B cell (primary cell): ENCODE measurements at regions not wholly inside any gene's neighbourhood (a gene's known extent, or its start where the extent isn't known, plus 50 kb on each side); places are given as distances from the start of the nearest gene placed in this dataset.

Source experiments
- EZH2 ChIP-seq: IDR thresholded peaks from 2 replicates; pipeline ENCODE4 v1.6.1; 2012; ENCODE audit warnings: borderline replicate concordance, low read depth, mild to moderate bottlenecking, moderate library complexity, low read length; ENCODE audit not compliant: insufficient read depth, poor library complexity, severe bottlenecking
- TF ChIP-seq, protein P1 (sequence below): fragments of 200-600 bp; IDR thresholded peaks from one replicate; pipeline ENCODE4 v1.8.0; 2022; ENCODE audit warnings: antibody characterized with exemption, mild to moderate bottlenecking

DNA sequence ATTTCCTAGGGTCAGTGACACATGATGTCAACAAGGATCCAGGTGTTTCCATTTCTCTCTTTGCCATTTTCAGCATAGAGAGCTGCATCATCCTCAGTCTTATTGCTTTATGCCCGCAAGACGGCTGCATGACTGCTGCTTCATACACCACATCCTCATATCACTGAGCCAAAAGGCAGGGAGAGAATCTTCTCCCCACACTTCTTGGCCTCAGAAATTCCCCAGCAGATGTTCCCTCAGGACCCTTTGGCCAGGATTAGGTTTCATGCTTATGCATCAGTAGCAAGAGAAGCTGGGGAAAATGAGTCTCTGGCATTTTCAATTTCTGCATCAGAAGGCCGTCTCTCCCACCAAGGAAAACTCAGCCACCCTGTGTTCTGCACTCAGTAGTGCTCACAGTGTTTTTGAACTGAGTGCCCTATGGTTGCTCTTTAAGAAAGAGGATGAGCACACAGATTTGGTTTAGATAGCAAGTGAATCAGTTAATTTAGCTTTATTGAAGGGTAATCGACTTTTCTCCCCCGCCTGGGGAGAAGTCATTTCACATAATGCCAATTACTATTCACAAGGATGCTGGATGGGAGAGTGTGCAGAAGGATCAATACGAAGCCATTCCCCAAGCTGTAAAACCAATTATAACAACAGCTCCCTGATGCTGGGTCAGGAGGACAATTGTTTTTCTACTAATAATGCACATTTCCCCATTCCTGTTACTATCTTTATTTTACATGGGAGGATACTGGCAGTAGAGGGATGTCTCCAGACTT is 360.2 kb downstream of the HHIPL2 start:
- TF ChIP-seq, protein P1, sequence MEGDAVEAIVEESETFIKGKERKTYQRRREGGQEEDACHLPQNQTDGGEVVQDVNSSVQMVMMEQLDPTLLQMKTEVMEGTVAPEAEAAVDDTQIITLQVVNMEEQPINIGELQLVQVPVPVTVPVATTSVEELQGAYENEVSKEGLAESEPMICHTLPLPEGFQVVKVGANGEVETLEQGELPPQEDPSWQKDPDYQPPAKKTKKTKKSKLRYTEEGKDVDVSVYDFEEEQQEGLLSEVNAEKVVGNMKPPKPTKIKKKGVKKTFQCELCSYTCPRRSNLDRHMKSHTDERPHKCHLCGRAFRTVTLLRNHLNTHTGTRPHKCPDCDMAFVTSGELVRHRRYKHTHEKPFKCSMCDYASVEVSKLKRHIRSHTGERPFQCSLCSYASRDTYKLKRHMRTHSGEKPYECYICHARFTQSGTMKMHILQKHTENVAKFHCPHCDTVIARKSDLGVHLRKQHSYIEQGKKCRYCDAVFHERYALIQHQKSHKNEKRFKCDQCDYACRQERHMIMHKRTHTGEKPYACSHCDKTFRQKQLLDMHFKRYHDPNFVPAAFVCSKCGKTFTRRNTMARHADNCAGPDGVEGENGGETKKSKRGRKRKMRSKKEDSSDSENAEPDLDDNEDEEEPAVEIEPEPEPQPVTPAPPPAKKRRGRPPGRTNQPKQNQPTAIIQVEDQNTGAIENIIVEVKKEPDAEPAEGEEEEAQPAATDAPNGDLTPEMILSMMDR: no peak
- no peak for TF ChIP-seq EZH2
